Endodermal cell (in vitro differentiated cells): ENCODE measurements at regions not wholly inside any gene's neighbourhood (a gene's known extent, or its start where the extent isn't known, plus 50 kb on each side); places are given as distances from the start of the nearest gene placed in this dataset.

Source experiments
- DNase-seq: peaks from one replicate; pipeline ENCODE4 v3.0.0-alpha.2; 2017
- H3K27ac ChIP-seq: 2 replicates; pipeline ENCODE4 v1.5.1; 2013; ENCODE audit warnings: mild to moderate bottlenecking, low read depth, low read length, moderate library complexity
- H3K27me3 ChIP-seq: 2 replicates; pipeline ENCODE4 v1.6.1; 2013; ENCODE audit warnings: mild to moderate bottlenecking, low read length, moderate library complexity; ENCODE audit not compliant: insufficient read depth, control insufficient read depth, poor library complexity, severe bottlenecking
- H3K36me3 ChIP-seq: 2 replicates; pipeline ENCODE4 v1.7.0; 2013; ENCODE audit warnings: mild to moderate bottlenecking, low read length, moderate library complexity; ENCODE audit not compliant: control insufficient read depth, insufficient read depth
- H3K4me1 ChIP-seq: one replicate; pipeline ENCODE4 v1.7.0; 2013; ENCODE audit warnings: low read length; ENCODE audit not compliant: control insufficient read depth, insufficient read depth
- H3K4me3 ChIP-seq: 2 replicates; pipeline ENCODE4 v1.5.1; 2013; ENCODE audit warnings: mild to moderate bottlenecking, low read length, moderate library complexity
- H3K9ac ChIP-seq: 2 replicates; pipeline ENCODE4 v1.6.1; 2013; ENCODE audit warnings: mild to moderate bottlenecking, low read length, moderate library complexity; ENCODE audit not compliant: poor library complexity, severe bottlenecking; ENCODE audit errors: extremely low read depth
- H3K9me3 ChIP-seq: 2 replicates; pipeline ENCODE4 v1.6.1; 2013; ENCODE audit warnings: mild to moderate bottlenecking, low read length, moderate library complexity; ENCODE audit not compliant: control insufficient read depth
- H3K27ac Mint-ChIP-seq: 2 replicates; pipeline ENCODE4 v1.8.0; 2020; ENCODE audit warnings: mixed read lengths
- H3K27me3 Mint-ChIP-seq: 2 replicates; pipeline ENCODE4 v1.8.0; 2021; ENCODE audit warnings: mild to moderate bottlenecking, mixed read lengths; ENCODE audit not compliant: insufficient read depth
- H3K36me3 Mint-ChIP-seq: 2 replicates; pipeline ENCODE4 v1.8.0; 2020; ENCODE audit warnings: low read depth, mixed read lengths
- H3K4me1 Mint-ChIP-seq: 2 replicates; pipeline ENCODE4 v1.8.0; 2020; ENCODE audit warnings: mixed read lengths
- H3K4me3 Mint-ChIP-seq: 2 replicates; pipeline ENCODE4 v1.8.0; 2020; ENCODE audit warnings: mild to moderate bottlenecking, moderate library complexity, mixed read lengths
- H3K9me3 Mint-ChIP-seq: 2 replicates; pipeline ENCODE4 v1.8.0; 2020; ENCODE audit warnings: mild to moderate bottlenecking, mixed read lengths
- CTCF ChIP-seq: fragments of 200-600 bp; sonication (generic); conservative IDR thresholded peaks from 2 replicates; pipeline ENCODE4 v1.5.0; 2021; ENCODE audit warnings: antibody characterized with exemption, mild to moderate bottlenecking
- WGBS, 2 experiments: methylation state at CpG; one replicate each; pipeline versions ENCODE4 v1.1.5 to v1.1.7; 2013; ENCODE audit warnings: missing lambda C conversion rate in 2 of 2, mixed read lengths in 1 of 2; ENCODE audit not compliant: insufficient coverage in 1 of 2, insufficient read length in 1 of 2; 5-methylcytosine and 5-hydroxymethylcytosine counted together

DNA sequence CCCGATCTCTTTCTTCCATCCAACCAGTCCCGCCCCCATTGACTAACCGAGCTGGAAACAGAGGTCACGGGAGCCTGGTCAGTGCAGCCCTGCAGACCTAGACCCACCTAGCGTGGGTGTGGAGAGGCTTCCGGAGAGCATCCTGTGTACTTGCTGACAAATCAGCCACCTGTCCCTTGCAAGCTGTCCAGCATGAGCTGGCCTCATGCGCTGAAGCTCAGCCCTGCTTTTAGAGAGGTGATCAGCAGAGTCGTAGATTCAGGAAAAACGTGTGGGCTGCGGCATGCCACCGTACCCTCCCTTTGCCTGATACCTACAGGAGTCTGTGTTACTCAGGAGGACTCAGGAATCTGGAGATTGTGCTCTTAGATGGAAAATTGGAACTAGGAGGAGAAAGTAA is 80.3 kb upstream of the UQCRFS1 start:
- Histone ChIP-seq H3K4me1 (no peaks in the 10 kb centered on the region), H3K9ac (no peak overlapping the region), H3K27ac (no peak overlapping the region), H3K27me3 (no peaks in the 10 kb centered on the region), H3K9me3 (no peaks in the 10 kb centered on the region), H3K4me3 (no peak overlapping the region), H3K36me3 (no peaks in the 10 kb centered on the region)
- H3K4me1 Mint-ChIP-seq, result no peaks in the 10 kb centered on the region
- H3K4me3 Mint-ChIP-seq, result no peak overlapping the region
- no peak for TF ChIP-seq CTCF
- no peak overlapping the region for H3K27ac Mint-ChIP-seq
- 50 to 56% methylated on average over 6 to 11 of the region's 11 CpGs for WGBS, 2 experiments
- H3K27me3 Mint-ChIP-seq, result peaks cover 4% of the 10 kb centered on the region
- H3K9me3 Mint-ChIP-seq, result no peaks in the 10 kb centered on the region
- H3K36me3 Mint-ChIP-seq, result no peaks in the 10 kb centered on the region
- no peak for DNase-seq

GRCh38 chr19:29293736-29294342 is 80.9 kb upstream of the UQCRFS1 start:
- Histone ChIP-seq H3K36me3 (no peaks in the 10 kb centered on the region), H3K27me3 (no peaks in the 10 kb centered on the region), H3K9me3 (no peaks in the 10 kb centered on the region), H3K9ac (no peak overlapping the region), H3K4me1 (no peaks in the 10 kb centered on the region), H3K4me3 (no peak overlapping the region), H3K27ac (no peak overlapping the region)
- TF ChIP-seq CTCF, result no peak
- no peaks in the 10 kb centered on the region for H3K36me3 Mint-ChIP-seq
- H3K9me3 Mint-ChIP-seq, result no peaks in the 10 kb centered on the region
- 88 to 92% methylated on average over 2 to 7 of the region's 7 CpGs for WGBS, 2 experiments
- no peak for DNase-seq
- no peak overlapping the region for H3K27ac Mint-ChIP-seq
- no peaks in the 10 kb centered on the region for H3K4me1 Mint-ChIP-seq
- H3K4me3 Mint-ChIP-seq, result no peak overlapping the region
- H3K27me3 Mint-ChIP-seq, result peaks cover 4% of the 10 kb centered on the region

- DNase-seq, result no peak
- no peak for TF ChIP-seq CTCF
- no peak overlapping the region for H3K4me3 Mint-ChIP-seq
- no peak overlapping the region for H3K27ac ChIP-seq
- H3K9ac ChIP-seq, result no peak overlapping the region
- no peak overlapping the region for H3K4me3 ChIP-seq
- H3K27me3 ChIP-seq, result no peaks in the 10 kb centered on the region
- WGBS, 2 experiments, result 57 to 82% methylated on average over 1 to 3 of the region's 3 CpGs
- no peaks in the 10 kb centered on the region for H3K36me3 ChIP-seq
- H3K36me3 Mint-ChIP-seq, result no peaks in the 10 kb centered on the region
- H3K4me1 ChIP-seq, result no peaks in the 10 kb centered on the region
- H3K27ac Mint-ChIP-seq, result no peak overlapping the region
- H3K4me1 Mint-ChIP-seq, result no peaks in the 10 kb centered on the region
- no peaks in the 10 kb centered on the region for H3K9me3 ChIP-seq
- no peaks in the 10 kb centered on the region for H3K9me3 Mint-ChIP-seq
- peaks cover 4% of the 10 kb centered on the region for H3K27me3 Mint-ChIP-seq
Measured at GRCh38 chr19:29294343-29294811, 81.4 kb upstream of the UQCRFS1 start.
